HG03025 (cell line): ENCODE measurements at regions not wholly inside any gene's neighbourhood (a gene's known extent, or its start where the extent isn't known, plus 50 kb on each side); places are given as distances from the start of the nearest gene placed in this dataset.
"Not testable (repeated sequence)": the region's sequence is repeated elsewhere in the genome, so short reads cannot be mapped to it uniquely, and the experiment has no call there.

Experiments
- ATAC-seq: cut with Tn5 transposase; IDR thresholded peaks from one replicate; pipeline ENCODE4 v1.9.1; 2021; ENCODE audit warnings: mild to moderate bottlenecking, moderate library complexity; ENCODE audit not compliant: unreplicated experiment, low FRiP score

DNA sequence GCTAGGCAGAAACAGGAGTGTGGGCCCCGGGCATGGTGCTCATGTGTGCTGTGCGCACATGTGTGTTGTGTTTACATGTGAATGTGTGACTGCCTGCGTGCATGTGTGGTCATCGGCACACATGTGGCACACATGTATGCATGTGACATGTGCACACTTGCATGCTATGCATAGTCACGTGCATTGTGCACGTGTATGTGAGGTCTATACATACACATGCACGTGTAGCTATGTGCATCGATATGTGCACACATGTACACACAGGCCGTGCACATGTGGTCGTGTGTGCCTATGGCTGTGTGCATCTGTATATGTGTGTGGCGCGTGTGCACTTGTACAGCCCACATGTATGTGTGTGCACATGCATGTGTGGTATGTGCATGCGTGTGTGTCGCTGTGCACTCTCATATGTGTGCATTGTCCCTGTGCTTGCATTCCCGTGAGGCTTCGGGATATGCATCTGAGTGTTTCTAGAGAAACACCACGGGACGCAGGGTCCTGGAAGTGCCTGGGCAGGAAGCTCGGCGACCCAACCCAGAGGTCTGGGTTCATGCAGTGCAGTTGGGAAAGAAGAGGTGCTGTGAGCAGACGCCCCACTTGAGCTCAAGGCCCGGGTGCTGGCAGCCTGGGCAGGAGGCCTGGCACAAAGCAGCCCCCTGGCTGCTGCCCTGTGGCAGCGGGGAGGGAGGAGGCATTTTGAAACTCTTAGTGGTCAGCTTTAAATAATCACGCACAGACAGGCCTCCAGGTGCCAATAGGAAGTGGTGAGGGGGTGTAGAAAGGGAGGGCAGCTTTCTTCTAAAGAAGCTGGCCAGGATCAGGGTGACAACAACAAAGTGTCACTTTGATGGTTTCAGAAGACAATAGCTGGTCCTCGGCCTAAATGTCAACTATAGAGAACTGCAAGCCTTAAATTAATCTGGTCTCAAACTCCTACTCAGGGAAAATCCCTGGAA, 410.0 kb upstream of the MGMT start:
- no peak for ATAC-seq

- ATAC-seq: no peak
These were observed 409.0 kb upstream of the MGMT start for GRCh38 chr10:129057856-129058663.

DNA sequence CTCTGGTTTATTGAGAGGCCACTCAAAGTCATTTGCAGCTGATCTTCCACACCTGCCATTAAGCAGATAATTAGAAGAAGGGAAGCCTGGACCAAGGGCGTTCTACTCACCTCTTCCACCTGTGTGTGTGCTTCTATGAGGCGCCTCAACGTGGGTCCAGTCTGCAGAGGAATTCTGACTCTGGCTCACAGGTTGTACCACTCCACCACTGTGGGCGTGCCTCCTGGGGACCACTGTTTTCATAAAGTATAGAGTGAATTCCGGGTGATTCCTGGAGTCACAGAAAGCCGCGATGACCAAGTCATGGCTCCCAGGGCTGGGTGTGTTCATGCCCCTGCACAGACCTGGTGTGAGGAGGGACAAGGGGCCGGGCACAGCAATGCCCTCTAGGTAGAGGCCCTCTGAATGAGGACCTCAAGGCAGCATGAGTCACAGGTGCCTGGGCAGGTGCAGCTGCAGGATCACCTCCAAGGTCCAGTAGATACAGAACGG, 408.3 kb upstream of the MGMT start:
- no peak for ATAC-seq

DNA sequence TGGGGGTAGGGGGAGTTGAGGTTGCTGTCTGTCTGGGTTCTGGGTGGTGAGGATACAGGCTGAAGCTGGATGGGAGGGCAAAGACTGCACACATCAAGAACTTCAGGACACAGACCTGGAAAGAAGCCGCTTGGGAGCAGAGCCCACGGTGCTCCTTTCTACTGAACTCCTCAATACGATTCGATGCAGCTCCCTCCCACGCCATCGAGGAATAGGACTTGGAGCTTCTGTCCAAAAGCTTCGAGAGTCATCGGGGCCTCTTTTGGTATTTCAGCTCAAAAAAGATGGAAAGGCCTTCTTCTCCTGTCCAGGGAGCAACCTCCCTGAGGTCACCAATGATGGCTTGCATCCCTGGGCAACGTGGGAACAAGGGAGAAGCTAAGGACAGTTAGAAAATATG, 407.1 kb upstream of the MGMT start:
- ATAC-seq: no peak

DNA sequence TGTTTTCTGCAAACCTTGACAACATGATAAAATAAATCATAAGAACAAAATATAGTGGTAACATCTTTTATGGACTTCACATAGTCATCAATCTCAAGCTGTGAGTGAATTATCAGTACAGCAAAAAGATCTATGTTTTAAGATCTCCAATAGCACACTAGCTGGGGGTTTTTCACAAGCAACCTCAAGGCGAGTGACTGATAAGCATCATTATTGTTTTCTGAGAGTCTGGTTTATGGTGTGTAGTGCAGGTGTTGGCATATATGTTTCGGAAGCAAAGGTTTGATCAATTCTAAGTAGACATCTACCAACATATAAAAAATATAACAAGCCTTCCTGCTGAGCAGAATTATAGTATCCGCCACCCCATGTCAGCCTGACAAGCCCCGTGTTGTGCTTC, 403.8 kb upstream of the MGMT start:
- no peak for ATAC-seq

- ATAC-seq: no peak
These were observed 403.2 kb upstream of the MGMT start for GRCh38 chr10:129063877-129064276.

DNA sequence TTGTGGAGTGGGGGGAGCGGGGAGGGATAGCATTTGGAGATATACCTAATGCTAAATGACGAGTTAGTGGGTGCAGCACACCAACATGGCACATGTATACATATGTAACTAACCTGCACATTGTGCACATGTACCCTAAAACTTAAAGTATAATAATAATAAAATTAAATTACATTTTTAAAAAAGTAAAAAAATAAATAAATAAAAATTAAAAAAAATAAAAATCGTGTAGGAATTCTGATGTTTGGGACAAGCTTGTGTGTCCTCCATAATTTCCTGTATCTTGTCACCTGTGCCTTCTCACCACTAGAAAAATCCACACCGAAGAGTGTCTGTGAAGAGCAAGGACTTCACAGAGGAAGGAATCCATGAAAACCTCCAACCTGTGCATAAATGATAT, 400.5 kb upstream of the MGMT start:
- ATAC-seq: not testable (repeated sequence)

DNA sequence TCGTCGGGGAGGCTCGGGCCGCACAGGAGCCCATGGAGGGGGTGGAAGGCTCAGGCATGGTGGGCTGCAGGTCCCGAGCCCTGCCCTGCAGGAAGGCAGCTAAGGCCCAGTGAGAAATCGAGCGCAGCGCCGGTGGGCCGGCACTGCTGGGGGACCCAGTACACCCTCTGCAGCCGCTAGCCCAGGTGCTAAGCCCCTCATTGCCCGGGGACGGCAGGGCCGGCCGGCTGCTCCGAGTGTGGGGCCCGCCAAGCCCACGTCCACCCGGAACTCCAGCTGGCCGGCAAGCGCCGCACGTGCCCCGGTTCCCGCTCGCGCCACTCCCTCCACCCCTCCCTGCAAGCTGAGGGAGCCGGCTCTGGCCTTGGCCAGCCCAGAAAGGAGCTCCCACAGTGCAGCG, 395.6 kb upstream of the MGMT start:
- not testable (repeated sequence) for ATAC-seq

DNA sequence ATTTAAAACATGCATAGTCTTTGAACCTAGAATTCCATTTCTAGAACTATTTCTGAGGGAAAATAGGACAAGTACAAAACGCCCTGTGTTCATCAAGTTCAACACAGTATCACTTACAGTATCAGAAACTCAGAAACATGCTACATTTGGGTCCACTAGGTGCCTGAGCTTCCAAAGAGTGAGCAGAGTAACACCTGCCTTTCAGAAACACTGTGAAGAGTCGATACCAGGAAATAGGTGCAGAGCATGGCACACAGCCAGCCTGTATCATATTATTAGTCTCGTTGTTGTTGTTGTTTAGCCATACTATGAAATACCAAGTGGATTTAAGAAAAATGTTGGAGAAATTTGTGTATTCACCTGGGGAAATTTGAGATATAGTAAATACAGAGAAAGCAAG, 392.1 kb upstream of the MGMT start:
- ATAC-seq: no peak

- no peak for ATAC-seq
These were observed 391.5 kb upstream of the MGMT start for GRCh38 chr10:129075508-129075907.

GRCh38 chr10:129075927-129076326, 391.1 kb upstream of the MGMT start:
- ATAC-seq: no peak

GRCh38 chr10:129078346-129078745, 388.7 kb upstream of the MGMT start:
- no peak for ATAC-seq

- ATAC-seq: no peak
These were observed 388.3 kb upstream of the MGMT start for GRCh38 chr10:129078746-129079145.

GRCh38 chr10:129079705-129080104, 387.3 kb upstream of the MGMT start:
- no peak for ATAC-seq

DNA sequence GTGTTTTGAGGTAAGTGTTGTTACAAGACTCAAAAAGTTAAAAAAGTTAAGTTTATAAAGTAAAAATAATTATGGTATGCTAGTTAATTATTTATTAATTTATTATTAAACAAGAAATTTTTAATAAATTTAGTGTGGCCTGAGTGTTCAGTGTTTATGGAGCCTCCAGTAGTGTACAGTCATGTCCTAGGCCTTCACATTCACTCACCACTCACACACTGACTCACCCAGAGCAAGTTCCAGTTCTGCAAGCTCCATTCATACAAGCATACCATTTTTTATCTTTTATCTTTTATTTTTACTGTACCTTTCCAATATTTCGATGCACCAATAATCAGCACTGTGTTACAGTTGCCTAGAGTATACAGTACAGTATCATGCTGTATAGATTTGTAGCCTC, 381.2 kb upstream of the MGMT start:
- ATAC-seq: no peak

- ATAC-seq: no peak
These were observed 377.7 kb upstream of the MGMT start for GRCh38 chr10:129089341-129089740.

DNA sequence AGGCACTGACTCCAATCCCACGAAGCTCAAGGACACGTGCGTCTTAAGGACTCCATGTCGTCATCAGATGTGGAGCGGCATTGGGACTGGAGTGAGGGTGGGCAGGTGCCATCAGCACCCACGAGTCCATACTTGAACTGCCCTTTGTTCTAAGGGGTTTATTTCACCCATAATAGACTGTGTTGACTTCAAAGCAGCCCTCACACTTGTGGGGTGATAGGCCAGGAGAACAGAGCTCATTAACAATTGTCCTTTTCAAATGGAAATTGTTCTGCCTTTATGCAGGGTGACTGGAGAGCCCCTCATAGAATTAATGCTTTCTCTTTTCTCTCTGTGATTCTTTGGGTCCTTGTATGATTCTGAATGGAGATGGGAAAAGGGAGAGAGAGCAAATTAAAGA, 376.9 kb upstream of the MGMT start:
- no peak for ATAC-seq

DNA sequence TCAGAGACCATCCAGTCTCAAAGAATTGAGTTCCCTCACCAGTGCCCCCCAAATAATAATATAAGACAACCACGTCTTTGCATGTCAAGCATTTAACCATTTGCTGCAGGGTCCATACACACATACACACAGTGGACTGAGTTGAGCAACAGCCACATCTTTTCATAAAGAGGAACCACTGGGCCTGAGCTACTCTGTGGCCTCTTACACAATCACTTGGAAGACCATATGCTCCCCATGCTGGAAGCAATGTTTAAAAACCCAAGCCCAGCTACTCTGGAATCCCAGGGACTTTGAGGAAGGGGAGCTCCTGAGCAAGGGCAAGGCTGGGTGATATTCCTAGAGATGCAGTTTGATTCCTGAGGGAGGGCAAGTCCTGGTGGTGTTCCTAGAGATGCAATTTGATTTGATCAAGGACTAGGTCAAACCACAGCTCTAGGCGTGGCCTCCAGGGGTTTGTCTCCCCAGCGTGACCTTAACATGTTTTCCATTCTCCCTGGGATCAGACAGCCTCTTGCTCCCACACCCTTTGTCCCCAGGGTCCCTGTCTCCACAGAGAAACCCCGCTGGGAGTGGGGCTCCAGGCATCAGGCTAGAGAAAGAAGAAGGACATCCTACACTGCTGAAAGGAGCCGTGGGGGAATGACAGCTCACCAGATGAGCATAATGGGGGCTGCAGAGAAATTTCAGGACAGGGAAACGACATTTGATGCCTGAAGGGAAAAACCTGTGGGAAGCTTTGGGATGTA, 376.2 kb upstream of the MGMT start:
- no peak for ATAC-seq

GRCh38 chr10:129093641-129094040, 373.4 kb upstream of the MGMT start:
- ATAC-seq: no peak

DNA sequence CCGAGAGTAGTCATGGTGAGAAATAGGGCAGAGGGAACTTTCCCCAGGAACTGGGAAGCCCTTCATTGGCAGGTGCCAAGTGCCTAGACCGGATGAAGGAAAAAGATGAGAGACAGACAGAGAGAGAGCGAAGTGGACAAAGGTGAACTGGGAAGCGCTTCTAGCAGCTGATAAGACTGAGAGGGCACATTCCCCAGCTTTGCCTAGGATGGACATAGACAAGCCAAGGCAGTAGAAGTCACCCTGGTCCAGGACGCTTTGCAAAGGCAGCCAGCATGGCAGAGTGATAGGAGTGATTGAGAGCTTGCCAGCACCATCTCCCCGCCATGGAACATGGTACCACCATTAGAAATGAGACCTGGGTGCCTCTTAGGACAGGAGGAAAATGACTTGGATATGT, 372.8 kb upstream of the MGMT start:
- no peak for ATAC-seq

DNA sequence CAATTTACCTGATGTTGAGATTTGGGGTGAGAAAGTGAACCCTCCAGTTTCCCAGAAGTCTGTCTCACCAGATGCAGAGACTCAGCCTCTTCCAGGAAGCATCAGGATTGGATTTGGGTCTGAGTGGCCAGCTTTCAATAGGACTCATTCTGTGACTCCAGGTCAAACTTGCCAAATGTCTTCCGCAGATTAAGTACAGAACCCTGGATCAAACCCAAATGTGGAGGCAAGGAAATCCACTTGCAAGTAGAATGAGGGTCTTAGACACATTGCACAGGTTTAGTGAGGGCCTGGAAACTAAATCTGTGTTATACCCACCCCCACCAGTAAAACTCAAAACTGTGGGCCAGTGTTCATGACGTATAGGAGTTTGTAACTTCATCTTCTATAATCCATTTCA, 372.2 kb upstream of the MGMT start:
- no peak for ATAC-seq
